HG03378 (cell line): ENCODE measurements at regions not wholly inside any gene's neighbourhood (a gene's known extent, or its start where the extent isn't known, plus 50 kb on each side); places are given as distances from the start of the nearest gene placed in this dataset.

Experiments used
- ATAC-seq: cut with Tn5 transposase; IDR thresholded peaks from one replicate; pipeline ENCODE4 v1.9.1; 2021; ENCODE audit warnings: mild to moderate bottlenecking, moderate library complexity; ENCODE audit not compliant: unreplicated experiment

- no peak for ATAC-seq
These were observed 932.2 kb downstream of the TBC1D22A start for GRCh38 chr22:47694536-47695130.

DNA sequence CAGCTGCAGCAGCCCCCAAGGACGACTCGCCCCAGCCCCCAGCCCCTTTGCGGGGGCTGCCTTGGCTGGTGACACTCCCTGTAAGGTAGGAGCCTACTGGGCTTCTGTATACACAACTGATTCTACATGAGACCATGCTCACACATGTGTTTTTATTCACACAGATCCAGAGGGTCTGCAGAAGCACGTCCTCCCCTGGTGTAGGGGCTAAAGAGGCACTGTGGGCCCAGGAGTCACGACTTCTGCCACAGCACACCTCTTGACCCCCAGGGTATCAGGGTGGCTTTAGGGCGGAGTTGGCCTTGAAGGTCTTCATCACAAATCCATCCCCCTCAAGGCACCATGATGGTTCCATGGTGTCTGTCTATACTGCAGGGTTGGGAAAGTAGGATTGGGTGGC is 931.2 kb downstream of the TBC1D22A start:
- ATAC-seq = no peak

GRCh38 chr22:47692811-47693210 is 930.4 kb downstream of the TBC1D22A start:
- ATAC-seq = no peak

DNA sequence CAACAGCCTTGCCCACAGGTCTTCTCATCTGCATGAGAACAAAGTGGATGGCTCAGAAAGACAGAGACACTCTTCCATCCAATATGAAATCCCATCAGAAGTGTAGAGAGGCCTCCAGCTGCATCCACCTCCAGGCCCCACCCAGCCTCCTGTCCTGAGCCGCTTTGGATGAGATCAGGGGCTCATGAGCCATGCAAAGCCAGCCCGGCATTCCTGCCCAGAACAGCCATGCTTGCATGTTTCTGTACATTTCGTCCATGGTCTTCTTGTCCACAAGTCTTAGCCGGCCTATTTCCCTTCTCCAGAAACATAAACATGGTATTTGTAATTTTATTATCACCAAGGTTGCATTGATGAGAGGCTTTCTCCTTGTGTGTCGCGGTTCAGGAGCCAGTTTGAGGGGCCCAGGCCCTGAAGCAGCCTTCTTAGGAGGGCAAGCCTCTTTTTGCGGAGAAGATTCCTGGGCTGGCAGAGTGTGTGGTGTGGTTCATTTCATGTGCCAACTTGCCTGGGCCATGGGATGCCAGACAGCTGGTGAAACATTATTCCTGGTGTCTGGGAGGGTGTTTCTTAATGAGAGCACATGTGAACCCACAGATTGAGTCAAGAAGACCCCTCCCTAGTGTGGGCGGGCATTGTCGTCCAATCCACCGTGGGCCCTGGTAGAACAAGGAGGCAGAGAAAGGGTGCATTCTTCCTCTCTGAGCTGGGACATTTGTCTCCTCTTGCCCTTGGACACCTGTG is 928.9 kb downstream of the TBC1D22A start:
- no peak for ATAC-seq

GRCh38 chr22:47690586-47690985 is 928.1 kb downstream of the TBC1D22A start:
- no peak for ATAC-seq

DNA sequence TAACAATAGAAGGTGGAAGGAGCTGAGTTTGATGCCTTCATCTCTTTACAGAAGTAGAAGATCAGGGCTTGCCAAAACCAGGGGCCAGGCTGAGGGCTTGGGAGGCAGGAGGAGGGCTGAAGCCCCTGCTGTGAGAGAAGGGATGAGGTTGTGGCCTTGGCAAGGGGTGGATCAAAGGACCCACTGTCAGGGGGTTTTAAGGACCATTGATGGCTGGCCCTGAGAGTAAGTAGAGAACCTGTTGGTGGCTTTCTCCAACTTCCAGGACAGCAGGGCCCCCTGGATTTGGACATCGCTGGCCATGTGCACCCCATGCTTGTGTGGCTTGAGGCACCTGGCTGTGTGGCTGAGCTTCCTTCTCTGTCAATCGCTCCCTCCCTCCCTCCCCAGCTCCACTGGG is 927.7 kb downstream of the TBC1D22A start:
- ATAC-seq = no peak

GRCh38 chr22:47687776-47688175 is 925.3 kb downstream of the TBC1D22A start:
- no peak for ATAC-seq

GRCh38 chr22:47687346-47687655 is 924.9 kb downstream of the TBC1D22A start:
- ATAC-seq = no peak

DNA sequence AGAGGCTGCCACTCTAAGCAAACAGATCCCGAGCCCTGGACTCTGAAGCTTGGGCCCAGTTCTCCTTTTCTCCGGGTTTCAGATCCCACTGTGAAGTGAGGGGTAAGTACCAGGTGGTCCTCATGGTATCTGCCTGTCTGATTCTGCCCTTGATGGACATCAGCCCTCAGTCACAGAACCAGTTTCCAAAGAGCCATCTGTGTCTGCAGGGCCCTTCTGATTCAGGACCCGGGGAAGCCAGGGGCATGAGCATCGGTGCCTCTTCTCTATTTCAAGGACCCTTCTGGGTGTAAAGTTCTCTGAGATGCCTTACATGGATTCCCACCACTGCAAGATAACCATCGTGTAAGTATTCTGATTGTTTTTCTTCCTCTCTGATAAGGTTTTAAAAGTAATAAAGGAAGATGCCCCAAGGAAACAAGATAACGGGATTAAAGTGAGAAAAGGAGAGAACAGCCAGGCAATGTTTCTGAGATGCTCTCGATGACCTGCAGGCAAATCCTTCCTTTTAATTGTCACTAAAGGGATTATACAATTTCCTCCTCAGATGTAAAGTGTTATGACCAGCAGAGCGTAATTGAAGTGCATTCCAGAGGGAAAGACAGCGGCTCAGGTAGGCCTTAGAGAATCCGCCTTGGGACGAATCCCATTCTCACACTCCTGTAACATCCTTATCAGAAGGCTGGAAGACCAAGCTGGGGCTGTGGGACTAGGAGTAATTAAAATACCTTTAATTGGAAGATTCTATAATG is 924.3 kb downstream of the TBC1D22A start:
- no peak for ATAC-seq

GRCh38 chr22:47681411-47682165 is 919.1 kb downstream of the TBC1D22A start:
- no peak for ATAC-seq

- no peak for ATAC-seq
These were observed 916.3 kb downstream of the TBC1D22A start for GRCh38 chr22:47678636-47679287.

- no peak for ATAC-seq
These were observed 915.6 kb downstream of the TBC1D22A start for GRCh38 chr22:47678048-47678447.

- no peak for ATAC-seq
These were observed 914.2 kb downstream of the TBC1D22A start for GRCh38 chr22:47676685-47677084.

- ATAC-seq = no peak
These were observed 912.1 kb downstream of the TBC1D22A start for GRCh38 chr22:47674600-47674999.

GRCh38 chr22:47673557-47673956 is 911.1 kb downstream of the TBC1D22A start:
- ATAC-seq = no peak

DNA sequence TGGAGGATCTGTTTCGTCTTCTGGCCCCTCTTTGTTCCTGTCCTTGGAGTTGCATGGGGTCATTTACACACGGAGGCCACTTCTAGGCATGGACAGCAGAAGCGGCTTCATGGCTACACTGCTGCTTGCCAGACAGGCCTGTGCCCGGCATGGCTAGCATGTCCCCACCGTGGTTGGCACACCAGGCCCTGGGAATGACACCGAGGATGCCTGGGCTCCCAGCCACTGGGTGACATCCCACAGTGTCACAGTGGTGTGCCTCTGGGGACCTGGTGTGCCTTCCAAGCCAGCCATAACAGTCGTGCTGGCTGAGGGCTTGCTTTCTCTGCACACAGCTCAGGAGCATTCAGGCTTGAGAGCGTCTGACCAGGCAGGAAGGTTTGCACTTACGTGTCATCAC is 910.1 kb downstream of the TBC1D22A start:
- ATAC-seq = no peak

DNA sequence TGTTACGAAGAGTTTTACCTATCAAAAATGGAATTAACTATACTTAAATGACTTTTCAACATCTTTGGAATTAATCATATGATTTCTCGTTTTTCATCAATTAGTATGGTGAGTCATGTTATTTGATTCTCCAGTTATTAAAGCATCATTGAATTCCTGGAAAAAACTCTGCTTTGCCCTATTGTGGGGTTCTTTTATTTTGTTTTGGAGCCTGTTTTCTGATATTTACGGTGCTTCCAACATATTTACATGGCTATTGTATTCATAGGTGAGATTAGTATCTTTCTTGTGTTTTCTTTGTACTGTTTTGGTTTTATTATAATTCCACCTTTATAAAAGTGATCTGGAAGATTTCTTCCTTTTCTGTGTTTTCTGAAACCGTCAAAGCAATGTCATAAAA is 902.7 kb downstream of the TBC1D22A start:
- ATAC-seq = no peak

- no peak for ATAC-seq
These were observed 901.5 kb downstream of the TBC1D22A start for GRCh38 chr22:47663615-47664605.

DNA sequence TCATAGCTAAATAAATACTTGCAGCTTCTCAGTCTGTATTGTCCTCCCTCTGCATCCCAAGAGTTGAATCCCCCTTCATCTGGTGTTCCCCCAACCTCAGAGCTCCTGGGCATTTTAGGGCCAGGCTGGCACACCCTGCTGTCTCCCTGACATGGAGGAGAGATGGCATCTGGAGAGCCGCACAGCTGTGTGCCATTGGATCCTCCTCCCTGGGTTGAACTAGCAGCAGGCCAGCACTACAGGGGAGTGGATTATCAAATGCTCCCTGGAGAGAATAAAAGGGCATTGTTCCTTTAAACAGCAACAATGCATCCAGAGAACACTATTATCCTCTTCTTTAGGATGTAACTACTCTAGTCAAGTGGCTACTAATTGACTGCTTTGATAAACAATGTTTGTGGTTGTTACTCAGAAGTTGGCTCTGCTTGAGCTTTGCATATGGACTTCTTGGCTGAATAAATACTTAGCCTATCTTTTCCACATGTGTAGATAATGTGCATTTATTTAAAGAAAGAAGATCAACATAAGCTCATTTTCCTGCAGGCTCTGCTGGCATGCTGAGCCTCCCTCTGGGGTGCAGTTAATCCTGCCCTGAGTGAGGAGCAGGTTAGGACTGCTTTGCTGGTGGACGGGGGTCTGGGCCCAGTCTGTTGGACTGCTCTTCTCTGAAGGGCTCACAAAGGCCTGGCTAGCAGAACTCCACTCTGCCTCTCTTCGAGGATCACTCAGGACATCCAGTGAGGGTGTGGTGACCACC is 897.2 kb downstream of the TBC1D22A start:
- ATAC-seq = no peak
